RCC 7860 (cell line): ENCODE measurements at regions not wholly inside any gene's neighbourhood (a gene's known extent, or its start where the extent isn't known, plus 50 kb on each side); places are given as distances from the start of the nearest gene placed in this dataset.

Experiments used
- DNase-seq: peaks from one replicate; pipeline ENCODE4 v3.0.0-alpha.2; 2015; ENCODE audit warnings: low spot score
- FAIRE-seq: peaks from 2 replicates; lab custom pipeline; 2012; peaks lifted over from hg19 to GRCh38; lab: Jason Lieb, UNC

GRCh38 chr10:94274142-94274787, 88.5 kb downstream of the NOC3L start:
- DNase-seq (no peak), FAIRE-seq (no peak)

- no peak for FAIRE-seq
These were observed 86.6 kb downstream of the NOC3L start for GRCh38 chr10:94276140-94276539.

GRCh38 chr10:94277450-94277849, 85.3 kb downstream of the NOC3L start:
- DNase-seq (no peak), FAIRE-seq (no peak)

More at GRCh38 chr10:94276140-94276539, 86.6 kb downstream of the NOC3L start:
- no peak for DNase-seq

- FAIRE-seq: no peak
- peak; percentile 41 for DNase-seq
These were observed 82.7 kb downstream of the NOC3L start for GRCh38 chr10:94279835-94280709.

- no peak for DNase-seq
- no peak for FAIRE-seq
These were observed 81.1 kb downstream of the NOC3L start for GRCh38 chr10:94281654-94282053.

- DNase-seq (no peak), FAIRE-seq (no peak)
These were observed 80.4 kb downstream of the NOC3L start for GRCh38 chr10:94282369-94282768.
